Endothelial cell of umbilical vein (primary cell): ENCODE measurements at regions not wholly inside any gene's neighbourhood (a gene's known extent, or its start where the extent isn't known, plus 50 kb on each side); places are given as distances from the start of the nearest gene placed in this dataset.

ENCODE experiments used
- BruUV-seq: library from RNA; stranded (reverse); fragments of 400-500 nt; replicated peaks from 2 replicates; lab custom pipeline; 2021; lab: Mats Ljungman, UMichigan
- CTCF ChIA-PET: fragments of 300-600, 350-600 bp; sonication (Branson Sonifier 250); formaldehyde crosslinking; loops from one replicate; lab custom pipeline; 2021; ENCODE audit warnings: antibody characterized with exemption, inconsistent platforms; lab: Charles Lee
- POLR2A ChIA-PET: fragments of 300-600, 350-600 bp; sonication (Branson Sonifier 250); formaldehyde crosslinking; loops from one replicate; lab custom pipeline; 2021; ENCODE audit warnings: antibody characterized with exemption, inconsistent platforms; lab: Charles Lee
- DNase-seq: peaks from one replicate; pipeline ENCODE4 v3.0.0-alpha.2; 2011; ENCODE audit warnings: low read depth, low spot score
- FAIRE-seq: peaks from 2 replicates; lab custom pipeline; 2011; peaks lifted over from hg19 to GRCh38; lab: Jason Lieb, UNC
- H2AFZ ChIP-seq: 2 replicates; pipeline ENCODE4 v1.6.0; 2012; ENCODE audit warnings: low read depth, low read length, control low read depth, inconsistent platforms
- H3K27ac ChIP-seq: 2 replicates; pipeline ENCODE4 v1.5.1; 2011; ENCODE audit warnings: low read depth, mild to moderate bottlenecking, control low read depth, low read length, moderate library complexity; ENCODE audit not compliant: insufficient read depth
- H3K27me3 ChIP-seq, 2 experiments: 2 replicates each; pipeline versions ENCODE4 v1.6.0 to v1.6.1; 2011; ENCODE audit warnings: low read length in 2 of 2, mixed read lengths in 1 of 2; ENCODE audit not compliant: control insufficient read depth in 2 of 2, insufficient read depth in 2 of 2
- H3K36me3 ChIP-seq, 2 experiments: 2 replicates in 1 of 2; 3 replicates in 1 of 2; pipeline ENCODE4 v1.5.1; 2011; ENCODE audit warnings: low read length in 2 of 2, mild to moderate bottlenecking in 1 of 2, moderate library complexity in 1 of 2; ENCODE audit not compliant: control insufficient read depth in 2 of 2, insufficient read depth in 2 of 2; ENCODE audit errors: extremely low read depth in 1 of 2
- H3K4me1 ChIP-seq: 3 replicates; pipeline ENCODE4 v1.5.1; 2011; ENCODE audit warnings: mild to moderate bottlenecking, low read length; ENCODE audit not compliant: control insufficient read depth, insufficient read depth; ENCODE audit errors: extremely low read depth
- H3K4me2 ChIP-seq: 2 replicates; pipeline ENCODE4 v1.6.1; 2011; ENCODE audit warnings: low read length, control low read depth, mixed read lengths; ENCODE audit not compliant: insufficient read depth
- H3K4me3 ChIP-seq, 3 experiments: fragments of 200-600 bp in 1 of 3; sonication (generic), shearing (Covaris generic) in 1 of 3; replicated peaks in 1 of 3; 2 replicates each; pipeline ENCODE4 v1.5.1; 2011 to 2016; ENCODE audit warnings: control low read depth in 3 of 3, low read length in 3 of 3, mild to moderate bottlenecking in 2 of 3, inconsistent platforms in 1 of 3, low read depth in 1 of 3, moderate library complexity in 1 of 3; ENCODE audit not compliant: insufficient read depth in 1 of 3
- H3K79me2 ChIP-seq: 2 replicates; pipeline ENCODE4 v1.6.0; 2012; ENCODE audit warnings: low read length, inconsistent platforms; ENCODE audit not compliant: control insufficient read depth, insufficient read depth
- H3K9ac ChIP-seq: replicated peaks from 2 replicates; pipeline ENCODE3; 2011; ENCODE audit warnings: low read length, control low read depth; ENCODE audit not compliant: insufficient read depth; ENCODE audit errors: extremely low read depth
- H3K9me1 ChIP-seq: replicated peaks from 3 replicates; pipeline ENCODE4 v1.6.0; 2011; ENCODE audit warnings: mild to moderate bottlenecking, low read length; ENCODE audit not compliant: control insufficient read depth, insufficient read depth; ENCODE audit errors: extremely low read depth
- H3K9me3 ChIP-seq: replicated peaks from 2 replicates; pipeline ENCODE4 v1.5.1; 2012; ENCODE audit warnings: low read length, inconsistent platforms; ENCODE audit not compliant: control insufficient read depth, insufficient read depth
- H4K20me1 ChIP-seq: replicated peaks from 2 replicates; pipeline ENCODE3; 2011; ENCODE audit warnings: mild to moderate bottlenecking, low read length; ENCODE audit not compliant: control insufficient read depth, insufficient read depth; ENCODE audit errors: extremely low read depth
- POLR2A ChIP-seq: IDR thresholded peaks from 2 replicates; pipeline ENCODE4 v1.6.1; 2012; ENCODE audit warnings: low read depth, mild to moderate bottlenecking, control low read depth, low read length
- POLR2AphosphoS5 ChIP-seq: IDR thresholded peaks from 2 replicates; pipeline ENCODE4 v1.6.1; 2012; ENCODE audit warnings: low read depth, mild to moderate bottlenecking, control low read depth, low read length, moderate library complexity; ENCODE audit not compliant: insufficient read depth
- dilution Hi-C: fragments of 300-500 bp; cut with MboI; formaldehyde crosslinking; loops from one replicate; pipeline ENCODE4 v1.15.0; 2019; ENCODE audit warnings: low sequenced_read_pairs; ENCODE audit not compliant: extremely low pct_ligation_motif_present
- intact Hi-C: fragments of 100-400 bp; cut with micrococcal nuclease; formaldehyde crosslinking; loops from one replicate; pipeline ENCODE4 v1.10.0; 2022
- TF ChIP-seq, protein P1 (sequence below): IDR thresholded peaks from 2 replicates; pipeline ENCODE4 v1.6.1; 2011; ENCODE audit not compliant: insufficient read depth, insufficient read length

DNA sequence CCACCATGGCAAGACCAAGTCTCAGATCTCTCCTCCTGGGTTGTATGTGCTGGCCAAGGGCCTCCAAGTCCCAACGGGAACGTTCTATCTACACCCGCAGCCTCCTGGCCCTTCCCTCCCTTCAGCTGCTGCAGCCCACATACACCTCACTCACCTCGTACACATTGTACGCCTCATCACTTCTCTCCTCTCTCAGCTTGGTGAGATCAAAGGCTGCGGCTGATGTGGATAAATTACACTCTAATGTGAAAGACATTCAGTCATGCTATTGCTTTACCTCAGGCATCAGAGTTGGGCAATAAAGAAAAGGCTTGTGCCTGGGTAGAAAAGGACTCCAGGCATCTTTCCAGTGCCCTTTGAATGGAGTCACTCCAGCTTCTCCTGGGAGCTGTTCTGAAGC lies 135.3 kb upstream of the FOXQ1 start:
- H3K4me1 ChIP-seq, result no peaks in the 10 kb centered on the region
- no peaks in the 10 kb centered on the region for H3K9me1 ChIP-seq
- H2AFZ ChIP-seq, result no peak overlapping the region
- dilution Hi-C loops (no loop called here), intact Hi-C loops (no loop called here)
- H3K36me3 ChIP-seq, result no peaks in the 10 kb centered on the region
- H3K27me3 ChIP-seq, result no peaks in the 10 kb centered on the region
- H3K4me3 ChIP-seq, result no peak overlapping the region
- no peaks in the 10 kb centered on the region for H3K9me3 ChIP-seq
- H4K20me1 ChIP-seq, result no peaks in the 10 kb centered on the region
- DNase-seq, result no peak
- no peak for FAIRE-seq
- H3K27ac ChIP-seq, result no peak overlapping the region
- H3K4me2 ChIP-seq, result no peak overlapping the region
- ChIA-PET POLR2A (no interaction called here), CTCF (no interaction called here)
- no peaks in the 10 kb centered on the region for H3K79me2 ChIP-seq
- BruUV-seq, result no TSS peak
- no peak for TF ChIP-seq POLR2A
- no peak overlapping the region for H3K9ac ChIP-seq

DNA sequence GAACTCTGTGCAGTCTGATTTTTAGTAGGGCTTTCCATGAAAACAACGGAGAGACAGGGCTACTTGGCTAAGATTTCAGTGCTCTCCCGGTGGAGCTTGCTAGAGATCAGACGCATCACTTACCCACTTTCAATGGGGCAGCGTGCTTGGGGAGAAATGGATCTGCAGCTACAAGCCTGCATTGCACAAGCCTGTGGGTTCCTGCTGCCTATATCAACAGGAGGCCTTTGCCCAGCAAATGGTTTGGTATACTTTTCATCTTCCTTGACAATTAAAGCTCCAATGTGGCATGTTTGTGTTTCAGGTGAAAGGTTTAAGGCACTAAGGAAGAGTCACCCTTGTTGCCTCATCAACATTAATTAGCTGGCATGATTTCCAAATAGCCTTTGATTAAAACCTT lies 136.0 kb upstream of the FOXQ1 start:
- no peaks in the 10 kb centered on the region for H3K9me1 ChIP-seq
- H3K27ac ChIP-seq, result no peak overlapping the region
- H3K4me3 ChIP-seq, result no peak overlapping the region
- DNase-seq (no peak), FAIRE-seq (no peak)
- no peaks in the 10 kb centered on the region for H3K4me1 ChIP-seq
- dilution Hi-C loops, result no loop called here
- no peak overlapping the region for H2AFZ ChIP-seq
- no peak overlapping the region for H3K9ac ChIP-seq
- no peaks in the 10 kb centered on the region for H3K36me3 ChIP-seq
- ChIA-PET POLR2A (no interaction called here), CTCF (no interaction called here)
- no peaks in the 10 kb centered on the region for H3K79me2 ChIP-seq
- TF ChIP-seq, protein P1, sequence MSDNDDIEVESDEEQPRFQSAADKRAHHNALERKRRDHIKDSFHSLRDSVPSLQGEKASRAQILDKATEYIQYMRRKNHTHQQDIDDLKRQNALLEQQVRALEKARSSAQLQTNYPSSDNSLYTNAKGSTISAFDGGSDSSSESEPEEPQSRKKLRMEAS, result no peak
- no peak for TF ChIP-seq POLR2AphosphoS5
- no TSS peak for BruUV-seq
- H3K4me2 ChIP-seq, result no peak overlapping the region
- no peaks in the 10 kb centered on the region for H3K9me3 ChIP-seq
- no peaks in the 10 kb centered on the region for H4K20me1 ChIP-seq
- intact Hi-C loops, result no loop called here
- H3K27me3 ChIP-seq, result no peaks in the 10 kb centered on the region
